ENCODE measurements at regions not wholly inside any gene's neighbourhood (a gene's known extent, or its start where the extent isn't known, plus 50 kb on each side); places are given as distances from the start of the nearest gene placed in this dataset.

- H3K4me3 ChIP-seq (ENCODE audit: low read length in 3 of 3), result no peak overlapping the region
- H3K36me3 ChIP-seq (ENCODE audit: control insufficient read depth in 3 of 3, insufficient read depth in 3 of 3, low read length in 3 of 3), result no peaks in the 10 kb centered on the region
- no peak overlapping the region for H3K9ac ChIP-seq (ENCODE audit: low read depth in 1 of 3, low read length in 3 of 3)
- H3K9me3 ChIP-seq (ENCODE audit: control insufficient read depth in 3 of 3, low read length in 3 of 3), result no peaks in the 10 kb centered on the region
- no peaks in the 10 kb centered on the region for H3K27me3 ChIP-seq (ENCODE audit: control insufficient read depth in 3 of 3, insufficient read depth in 3 of 3, low read length in 3 of 3)
- H3K4me1 ChIP-seq (ENCODE audit: control insufficient read depth in 3 of 3, insufficient read depth in 3 of 3, low read length in 3 of 3), result no peaks in the 10 kb centered on the region
- no peak overlapping the region for H3K27ac ChIP-seq (ENCODE audit: low read depth, low read length)
Observed at GRCh38 chr5:156245895-156246294, 81.1 kb upstream of the SGCD start.

GRCh38 chr5:156251076-156251475 lies 75.9 kb upstream of the SGCD start:
- H3K36me3 ChIP-seq (ENCODE audit: control insufficient read depth in 3 of 3, insufficient read depth in 3 of 3, low read length in 3 of 3), result no peaks in the 10 kb centered on the region
- no peaks in the 10 kb centered on the region for H3K9me3 ChIP-seq (ENCODE audit: control insufficient read depth in 3 of 3, low read length in 3 of 3)
- no peak overlapping the region for H3K4me3 ChIP-seq (ENCODE audit: low read length in 3 of 3)
- no peak overlapping the region for H3K27ac ChIP-seq (ENCODE audit: low read depth, low read length)
- no peaks in the 10 kb centered on the region for H3K4me1 ChIP-seq (ENCODE audit: control insufficient read depth in 3 of 3, insufficient read depth in 3 of 3, low read length in 3 of 3)
- H3K9ac ChIP-seq (ENCODE audit: low read depth in 1 of 3, low read length in 3 of 3), result no peak overlapping the region
- H3K27me3 ChIP-seq (ENCODE audit: control insufficient read depth in 3 of 3, insufficient read depth in 3 of 3, low read length in 3 of 3), result no peaks in the 10 kb centered on the region

GRCh38 chr5:156253130-156253529 lies 73.8 kb upstream of the SGCD start:
- Histone ChIP-seq H3K4me3 (ENCODE audit: low read length in 3 of 3) (no peak overlapping the region), H3K4me1 (ENCODE audit: control insufficient read depth in 3 of 3, insufficient read depth in 3 of 3, low read length in 3 of 3) (no peaks in the 10 kb centered on the region), H3K27ac (ENCODE audit: low read depth, low read length) (no peak overlapping the region), H3K9ac (ENCODE audit: low read depth in 1 of 3, low read length in 3 of 3) (no peak overlapping the region), H3K9me3 (ENCODE audit: control insufficient read depth in 3 of 3, low read length in 3 of 3) (no peaks in the 10 kb centered on the region), H3K27me3 (ENCODE audit: control insufficient read depth in 3 of 3, insufficient read depth in 3 of 3, low read length in 3 of 3) (no peaks in the 10 kb centered on the region), H3K36me3 (ENCODE audit: control insufficient read depth in 3 of 3, insufficient read depth in 3 of 3, low read length in 3 of 3) (no peaks in the 10 kb centered on the region)

- Histone ChIP-seq H3K36me3 (ENCODE audit: control insufficient read depth in 3 of 3, insufficient read depth in 3 of 3, low read length in 3 of 3) (no peaks in the 10 kb centered on the region), H3K9ac (ENCODE audit: low read depth in 1 of 3, low read length in 3 of 3) (no peak overlapping the region), H3K4me1 (ENCODE audit: control insufficient read depth in 3 of 3, insufficient read depth in 3 of 3, low read length in 3 of 3) (no peaks in the 10 kb centered on the region), H3K27me3 (ENCODE audit: control insufficient read depth in 3 of 3, insufficient read depth in 3 of 3, low read length in 3 of 3) (no peaks in the 10 kb centered on the region), H3K9me3 (ENCODE audit: control insufficient read depth in 3 of 3, low read length in 3 of 3) (no peaks in the 10 kb centered on the region), H3K4me3 (ENCODE audit: low read length in 3 of 3) (no peak overlapping the region), H3K27ac (ENCODE audit: low read depth, low read length) (no peak overlapping the region)
Observed at GRCh38 chr5:156254196-156254595, 72.8 kb upstream of the SGCD start.

GRCh38 chr5:156256642-156257041 lies 70.3 kb upstream of the SGCD start:
- Histone ChIP-seq H3K9ac (ENCODE audit: low read depth in 1 of 3, low read length in 3 of 3) (no peak overlapping the region), H3K27ac (ENCODE audit: low read depth, low read length) (no peak overlapping the region), H3K36me3 (ENCODE audit: control insufficient read depth in 3 of 3, insufficient read depth in 3 of 3, low read length in 3 of 3) (no peaks in the 10 kb centered on the region), H3K9me3 (ENCODE audit: control insufficient read depth in 3 of 3, low read length in 3 of 3) (no peaks in the 10 kb centered on the region), H3K27me3 (ENCODE audit: control insufficient read depth in 3 of 3, insufficient read depth in 3 of 3, low read length in 3 of 3) (no peaks in the 10 kb centered on the region), H3K4me3 (ENCODE audit: low read length in 3 of 3) (no peak overlapping the region), H3K4me1 (ENCODE audit: control insufficient read depth in 3 of 3, insufficient read depth in 3 of 3, low read length in 3 of 3) (no peaks in the 10 kb centered on the region)

- no peak overlapping the region for H3K27ac ChIP-seq (ENCODE audit: low read depth, low read length)
- no peak overlapping the region for H3K4me3 ChIP-seq (ENCODE audit: low read length in 3 of 3)
Observed at GRCh38 chr5:156258934-156259333, 68.0 kb upstream of the SGCD start.

GRCh38 chr5:156259618-156260017 lies 67.3 kb upstream of the SGCD start:
- H3K36me3 ChIP-seq (ENCODE audit: control insufficient read depth in 3 of 3, insufficient read depth in 3 of 3, low read length in 3 of 3), result no peaks in the 10 kb centered on the region
- no peak overlapping the region for H3K9ac ChIP-seq (ENCODE audit: low read depth in 1 of 3, low read length in 3 of 3)
- no peaks in the 10 kb centered on the region for H3K9me3 ChIP-seq (ENCODE audit: control insufficient read depth in 3 of 3, low read length in 3 of 3)
- H3K4me1 ChIP-seq (ENCODE audit: control insufficient read depth in 3 of 3, insufficient read depth in 3 of 3, low read length in 3 of 3), result no peaks in the 10 kb centered on the region
- no peak overlapping the region for H3K4me3 ChIP-seq (ENCODE audit: low read length in 3 of 3)
- H3K27ac ChIP-seq (ENCODE audit: low read depth, low read length), result no peak overlapping the region
- H3K27me3 ChIP-seq (ENCODE audit: control insufficient read depth in 3 of 3, insufficient read depth in 3 of 3, low read length in 3 of 3), result no peaks in the 10 kb centered on the region

More at GRCh38 chr5:156258934-156259333, 68.0 kb upstream of the SGCD start:
- H3K9me3 ChIP-seq (ENCODE audit: control insufficient read depth in 3 of 3, low read length in 3 of 3), result no peaks in the 10 kb centered on the region
- no peak overlapping the region for H3K9ac ChIP-seq (ENCODE audit: low read depth in 1 of 3, low read length in 3 of 3)
- no peaks in the 10 kb centered on the region for H3K27me3 ChIP-seq (ENCODE audit: control insufficient read depth in 3 of 3, insufficient read depth in 3 of 3, low read length in 3 of 3)
- no peaks in the 10 kb centered on the region for H3K36me3 ChIP-seq (ENCODE audit: control insufficient read depth in 3 of 3, insufficient read depth in 3 of 3, low read length in 3 of 3)
- no peaks in the 10 kb centered on the region for H3K4me1 ChIP-seq (ENCODE audit: control insufficient read depth in 3 of 3, insufficient read depth in 3 of 3, low read length in 3 of 3)

- Histone ChIP-seq H3K9ac (ENCODE audit: low read depth in 1 of 3, low read length in 3 of 3) (no peak overlapping the region), H3K9me3 (ENCODE audit: control insufficient read depth in 3 of 3, low read length in 3 of 3) (peaks cover 0 to 3% (median 0%) of the 10 kb centered on the region in 3 donors), H3K4me3 (ENCODE audit: low read length in 3 of 3) (no peak overlapping the region), H3K27me3 (ENCODE audit: control insufficient read depth in 3 of 3, insufficient read depth in 3 of 3, low read length in 3 of 3) (no peaks in the 10 kb centered on the region), H3K36me3 (ENCODE audit: control insufficient read depth in 3 of 3, insufficient read depth in 3 of 3, low read length in 3 of 3) (no peaks in the 10 kb centered on the region), H3K27ac (ENCODE audit: low read depth, low read length) (no peak overlapping the region), H3K4me1 (ENCODE audit: control insufficient read depth in 3 of 3, insufficient read depth in 3 of 3, low read length in 3 of 3) (no peaks in the 10 kb centered on the region)
Observed at GRCh38 chr5:156261275-156261939, 65.6 kb upstream of the SGCD start.

GRCh38 chr5:156271569-156271968 lies 55.4 kb upstream of the SGCD start:
- Histone ChIP-seq H3K36me3 (ENCODE audit: control insufficient read depth in 3 of 3, insufficient read depth in 3 of 3, low read length in 3 of 3) (no peaks in the 10 kb centered on the region), H3K27ac (ENCODE audit: low read depth, low read length) (peak overlapping the region; percentile 31), H3K4me1 (ENCODE audit: control insufficient read depth in 3 of 3, insufficient read depth in 3 of 3, low read length in 3 of 3) (peaks cover 13 to 25% (median 14%) of the 10 kb centered on the region in 3 donors), H3K27me3 (ENCODE audit: control insufficient read depth in 3 of 3, insufficient read depth in 3 of 3, low read length in 3 of 3) (no peaks in the 10 kb centered on the region), H3K4me3 (ENCODE audit: low read length in 3 of 3) (no peak overlapping the region), H3K9ac (ENCODE audit: low read depth in 1 of 3, low read length in 3 of 3) (no peak overlapping the region), H3K9me3 (ENCODE audit: control insufficient read depth in 3 of 3, low read length in 3 of 3) (peaks cover 0 to 3% (median 0%) of the 10 kb centered on the region in 3 donors)

GRCh38 chr5:156272139-156272538 lies 54.8 kb upstream of the SGCD start:
- H3K9me3 ChIP-seq (ENCODE audit: control insufficient read depth in 3 of 3, low read length in 3 of 3), result peaks cover 0 to 3% (median 0%) of the 10 kb centered on the region in 3 donors
- H3K36me3 ChIP-seq (ENCODE audit: control insufficient read depth in 3 of 3, insufficient read depth in 3 of 3, low read length in 3 of 3), result no peaks in the 10 kb centered on the region
- no peak overlapping the region for H3K4me3 ChIP-seq (ENCODE audit: low read length in 3 of 3)
- H3K9ac ChIP-seq (ENCODE audit: low read depth in 1 of 3, low read length in 3 of 3), result no peak overlapping the region
- H3K4me1 ChIP-seq (ENCODE audit: control insufficient read depth in 3 of 3, insufficient read depth in 3 of 3, low read length in 3 of 3), result peaks cover 14 to 28% (median 15%) of the 10 kb centered on the region in 3 donors
- H3K27me3 ChIP-seq (ENCODE audit: control insufficient read depth in 3 of 3, insufficient read depth in 3 of 3, low read length in 3 of 3), result no peaks in the 10 kb centered on the region
- no peak overlapping the region for H3K27ac ChIP-seq (ENCODE audit: low read depth, low read length)

Measured in skeletal muscle tissue (tissue), 3 donors.